Esophagus squamous epithelium (tissue), 5 donors: ENCODE measurements at regions not wholly inside any gene's neighbourhood (a gene's known extent, or its start where the extent isn't known, plus 50 kb on each side); places are given as distances from the start of the nearest gene placed in this dataset.

Experiments
- DNase-seq: peaks from one replicate; lab custom pipeline; 2025; lab: John Stamatoyannopoulos, UW
- H3K27ac ChIP-seq, 4 donors: fragments of 200-600 bp; sonication (generic); one replicate each; pipeline ENCODE4 v1.5.1; 2016 to 2019; ENCODE audit warnings: mild to moderate bottlenecking in 1 of 4
- H3K27me3 ChIP-seq, 4 donors: fragments of 200-600 bp; sonication (generic); 1 replicate in 3 of 4; 2 replicates in 1 of 4; pipeline versions ENCODE4 v1.5.1 to v1.6.0; 2017 to 2021; ENCODE audit warnings: antibody characterized with exemption in 1 of 4
- H3K36me3 ChIP-seq, 3 donors: fragments of 200-600 bp; sonication (generic); one replicate each; pipeline ENCODE4 v1.5.1; 2016 to 2019
- H3K4me1 ChIP-seq, 3 donors: fragments of 200-600 bp; sonication (generic); one replicate each; pipeline ENCODE4 v1.5.1; 2017 to 2019
- H3K4me3 ChIP-seq, 4 donors: fragments of 200-600 bp; sonication (generic); 1 replicate in 3 of 4; 2 replicates in 1 of 4; pipeline ENCODE4 v1.5.1; 2016 to 2019; ENCODE audit warnings: mild to moderate bottlenecking in 2 of 4, moderate library complexity in 1 of 4
- H3K9me3 ChIP-seq, 3 donors: fragments of 200-600 bp; sonication (generic); one replicate each; pipeline ENCODE4 v1.5.1; 2016 to 2019
- CTCF ChIP-seq, 6 experiments: fragments of 450-650 bp in 4 of 6; fragments of 200-600 bp in 2 of 6; sonication (generic) in 2 of 6; IDR thresholded peaks; one replicate each; pipeline ENCODE4 v1.5.1; 2016 to 2019; ENCODE audit warnings: antibody characterized with exemption in 6 of 6, mild to moderate bottlenecking in 4 of 6, moderate library complexity in 4 of 6
- POLR2A ChIP-seq, 4 donors: fragments of 450-650 bp; IDR thresholded peaks; one replicate each; pipeline ENCODE4 v1.6.1; 2017; ENCODE audit warnings: antibody characterized with exemption in 4 of 4, mild to moderate bottlenecking in 4 of 4, moderate library complexity in 3 of 4
- WGBS, 2 donors: methylation state at CpG; one replicate each; pipeline ENCODE4 v1.1.5; 2018; 5-methylcytosine and 5-hydroxymethylcytosine counted together
- intact Hi-C: fragments of 100-400 bp; cut with DNase I; formaldehyde crosslinking; loops from one replicate; pipeline ENCODE4 v1.15.0; 2022
- donor health status: DM: yes; HTN: yes; CAD: no.

- no peak overlapping the region for H3K4me3 ChIP-seq
- no peaks in the 10 kb centered on the region for H3K36me3 ChIP-seq
- H3K27ac ChIP-seq, result no peak overlapping the region
- peaks cover 12 to 41% (median 18%) of the 10 kb centered on the region in 3 donors for H3K4me1 ChIP-seq
- peaks cover 0 to 12% (median 0%) of the 10 kb centered on the region in 4 donors for H3K27me3 ChIP-seq
- H3K9me3 ChIP-seq, result no peaks in the 10 kb centered on the region
- no peak for DNase-seq
- WGBS, 2 donors, result 74% methylated on average over 11 to 12 of the region's 12 CpGs
- intact Hi-C loops, result no loop called here
- TF ChIP-seq CTCF (IDR thresholded peaks at IDR 0.05), result no peak
- no peak for TF ChIP-seq POLR2A (IDR thresholded peaks at IDR 0.05)
Measured at GRCh38 chr14:98962118-98962517, 309.9 kb downstream of the BCL11B start.

DNA sequence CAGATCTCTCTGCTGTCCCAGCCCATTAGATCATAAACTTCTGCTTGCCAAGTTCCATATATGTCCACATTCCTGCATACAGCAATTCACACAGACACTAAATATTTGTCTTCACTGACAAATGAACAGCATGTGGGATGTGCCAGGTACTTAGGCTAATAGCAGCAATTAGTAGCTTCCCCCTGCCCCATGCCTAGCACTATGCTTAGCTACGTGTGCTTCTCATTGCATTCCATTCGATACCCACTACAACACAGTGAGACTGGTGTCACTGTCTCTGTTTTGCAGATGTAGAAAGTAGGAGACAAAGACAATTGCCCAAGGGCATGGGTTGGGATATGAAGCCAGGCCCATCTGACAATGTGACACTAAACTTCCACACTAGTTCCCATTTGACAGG, 308.4 kb downstream of the BCL11B start:
- H3K27me3 ChIP-seq, result peaks cover 0 to 12% (median 0%) of the 10 kb centered on the region in 4 donors
- no peaks in the 10 kb centered on the region for H3K36me3 ChIP-seq
- intact Hi-C loops, result no loop called here
- H3K4me1 ChIP-seq, result peaks cover 4 to 29% (median 8%) of the 10 kb centered on the region in 3 donors
- H3K27ac ChIP-seq, result no peak overlapping the region
- no peak for DNase-seq
- no peak overlapping the region for H3K4me3 ChIP-seq
- WGBS, 2 donors, result 67 to 88% methylated on average over 2 of the region's 2 CpGs
- TF ChIP-seq CTCF (IDR thresholded peaks at IDR 0.05) (no peak), POLR2A (IDR thresholded peaks at IDR 0.05) (no peak)
- H3K9me3 ChIP-seq, result no peaks in the 10 kb centered on the region

DNA sequence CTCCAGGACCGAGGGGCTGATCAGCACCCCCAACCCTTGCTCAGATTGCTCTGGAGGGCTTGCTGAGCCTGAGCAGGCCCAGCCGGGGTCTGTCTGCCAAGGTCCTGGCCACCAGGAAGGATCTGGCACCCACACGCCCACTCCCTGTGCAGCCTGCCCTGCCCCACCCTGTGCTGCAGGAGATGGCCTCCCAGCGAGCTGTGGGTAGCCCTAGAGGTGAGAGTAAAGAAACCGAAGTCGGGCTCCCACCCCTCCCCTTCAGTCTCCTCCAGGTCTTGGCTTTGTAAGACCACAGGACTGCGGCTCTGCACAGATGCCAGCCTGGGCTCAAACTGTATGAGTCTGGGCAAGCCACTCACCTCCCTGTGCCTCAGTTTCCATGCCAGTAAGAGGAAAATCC, 307.8 kb downstream of the BCL11B start:
- Histone ChIP-seq H3K4me3 (no peak overlapping the region), H3K36me3 (no peaks in the 10 kb centered on the region), H3K27ac (no peak overlapping the region), H3K27me3 (peaks cover 0 to 12% (median 0%) of the 10 kb centered on the region in 4 donors), H3K9me3 (no peaks in the 10 kb centered on the region), H3K4me1 (peaks cover 4 to 29% (median 8%) of the 10 kb centered on the region in 3 donors)
- no peak for TF ChIP-seq POLR2A (IDR thresholded peaks at IDR 0.05)
- no peak for TF ChIP-seq CTCF (IDR thresholded peaks at IDR 0.05)
- DNase-seq, result no peak
- intact Hi-C loops, result no loop called here
- WGBS, 2 donors, result 37 to 42% methylated on average over 4 of the region's 7 CpGs

DNA sequence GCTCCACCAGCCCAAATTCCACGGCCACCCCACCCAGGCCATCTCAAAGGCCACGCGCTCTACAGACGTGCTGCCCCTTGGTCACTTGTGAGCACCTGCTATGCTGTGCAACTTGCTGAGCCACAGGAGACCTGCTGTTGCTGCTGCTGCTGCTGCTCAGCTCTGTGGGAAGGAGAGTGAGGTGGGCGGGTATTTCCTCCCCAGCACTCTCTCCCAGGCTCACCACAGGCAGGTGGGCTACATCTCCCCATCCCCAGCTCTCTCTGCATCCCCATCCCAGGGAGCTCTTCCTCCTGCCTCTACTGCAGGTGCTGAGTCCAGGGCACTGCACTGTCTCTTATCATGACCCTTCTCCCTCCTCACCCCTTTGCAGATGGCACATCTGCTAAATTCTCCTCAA, 306.9 kb downstream of the BCL11B start:
- DNase-seq, result no peak
- H3K27ac ChIP-seq, result no peak overlapping the region
- intact Hi-C loops, result no loop called here
- H3K4me3 ChIP-seq, result no peak overlapping the region
- TF ChIP-seq POLR2A (IDR thresholded peaks at IDR 0.05) (no peak), CTCF (IDR thresholded peaks at IDR 0.05) (no peak)
- no peaks in the 10 kb centered on the region for H3K36me3 ChIP-seq
- WGBS, 2 donors, result 85 to 94% methylated on average over 5 of the region's 5 CpGs
- peaks cover 0 to 12% (median 0%) of the 10 kb centered on the region in 4 donors for H3K27me3 ChIP-seq
- peaks cover 4 to 23% (median 6%) of the 10 kb centered on the region in 3 donors for H3K4me1 ChIP-seq
- no peaks in the 10 kb centered on the region for H3K9me3 ChIP-seq

DNA sequence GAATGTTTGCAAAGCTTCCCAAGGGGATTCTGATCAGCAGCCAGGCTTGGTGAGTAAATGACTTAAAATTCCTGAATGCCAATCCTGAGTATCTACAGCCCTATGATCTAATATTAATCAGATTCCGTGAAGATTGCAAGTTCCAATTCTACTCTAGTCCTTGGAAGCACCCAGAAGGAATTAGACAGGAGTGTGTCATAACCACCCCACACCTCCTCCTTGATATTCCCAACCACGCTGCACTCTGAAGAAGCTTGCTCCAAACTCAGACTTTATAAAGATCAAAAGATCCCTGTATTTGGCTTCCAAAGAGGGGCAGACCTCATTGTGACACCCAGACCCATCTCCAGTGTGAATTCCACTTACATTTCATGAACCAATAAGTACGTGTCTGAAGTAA, 306.0 kb downstream of the BCL11B start:
- intact Hi-C loops, result no loop called here
- Histone ChIP-seq H3K9me3 (no peaks in the 10 kb centered on the region), H3K4me1 (peaks cover 4 to 14% (median 5%) of the 10 kb centered on the region in 3 donors), H3K36me3 (no peaks in the 10 kb centered on the region), H3K27ac (no peak overlapping the region), H3K27me3 (peaks cover 0 to 12% (median 0%) of the 10 kb centered on the region in 4 donors), H3K4me3 (no peak overlapping the region)
- no peak for DNase-seq
- WGBS, 2 donors, result 53 to 62% methylated on average over 3 of the region's 3 CpGs
- TF ChIP-seq CTCF (IDR thresholded peaks at IDR 0.05), result no peak
- no peak for TF ChIP-seq POLR2A (IDR thresholded peaks at IDR 0.05)
